Thyroid gland (tissue), 4 donors: ENCODE measurements at regions not wholly inside any gene's neighbourhood (a gene's known extent, or its start where the extent isn't known, plus 50 kb on each side); places are given as distances from the start of the nearest gene placed in this dataset.
"Not testable (repeated sequence)": the region's sequence is repeated elsewhere in the genome, so short reads cannot be mapped to it uniquely, and the experiment has no call there.

Source experiments
- DNase-seq, 2 donors: peaks; one replicate each; pipeline ENCODE4 v3.0.0-alpha.2; 2019
- H3K27ac ChIP-seq, 3 donors: fragments of 200-600 bp; sonication (generic); 1 replicate in 2 of 3; 2 replicates in 1 of 3; pipeline ENCODE4 v1.5.1; 2016 to 2019; ENCODE audit warnings: mild to moderate bottlenecking in 1 of 3, moderate library complexity in 1 of 3
- H3K27me3 ChIP-seq: fragments of 200-600 bp; sonication (generic); one replicate; pipeline ENCODE4 v1.5.1; 2019
- H3K36me3 ChIP-seq, 2 donors: fragments of 200-600 bp; sonication (generic); one replicate each; pipeline ENCODE4 v1.5.1; 2016 to 2019
- H3K4me1 ChIP-seq, 2 donors: fragments of 200-600 bp; sonication (generic); one replicate each; pipeline ENCODE4 v1.5.1; 2017 to 2019
- H3K4me3 ChIP-seq, 3 donors: fragments of 200-600 bp; sonication (generic); replicated peaks in 1 of 3; 1 replicate in 2 of 3; 2 replicates in 1 of 3; pipeline ENCODE4 v1.5.1; 2016; ENCODE audit warnings: mild to moderate bottlenecking in 1 of 3
- H3K9me3 ChIP-seq: fragments of 200-600 bp; sonication (generic); one replicate; pipeline ENCODE4 v1.5.1; 2017
- POLR2A ChIP-seq, 2 donors: fragments of 450-650 bp; IDR thresholded peaks; one replicate each; pipeline ENCODE4 v1.6.1; 2017; ENCODE audit warnings: antibody characterized with exemption in 2 of 2, mild to moderate bottlenecking in 2 of 2, moderate library complexity in 1 of 2
- WGBS, 2 donors: methylation state at CpG; one replicate each; pipeline ENCODE4 v1.1.5; 2017; 5-methylcytosine and 5-hydroxymethylcytosine counted together
- intact Hi-C: fragments of 100-400 bp; cut with DNase I; formaldehyde crosslinking; loops from one replicate; pipeline ENCODE4 v1.15.1; 2023
- TF ChIP-seq, protein P1 (sequence below), 6 experiments: fragments of 200-600 bp in 3 of 6; fragments of 450-650 bp in 3 of 6; sonication (generic) in 3 of 6; IDR thresholded peaks; one replicate each; pipeline ENCODE4 v1.5.1; 2016 to 2019; ENCODE audit warnings: antibody characterized with exemption in 6 of 6, mild to moderate bottlenecking in 2 of 6, inconsistent platforms in 1 of 6, moderate library complexity in 1 of 6

DNA sequence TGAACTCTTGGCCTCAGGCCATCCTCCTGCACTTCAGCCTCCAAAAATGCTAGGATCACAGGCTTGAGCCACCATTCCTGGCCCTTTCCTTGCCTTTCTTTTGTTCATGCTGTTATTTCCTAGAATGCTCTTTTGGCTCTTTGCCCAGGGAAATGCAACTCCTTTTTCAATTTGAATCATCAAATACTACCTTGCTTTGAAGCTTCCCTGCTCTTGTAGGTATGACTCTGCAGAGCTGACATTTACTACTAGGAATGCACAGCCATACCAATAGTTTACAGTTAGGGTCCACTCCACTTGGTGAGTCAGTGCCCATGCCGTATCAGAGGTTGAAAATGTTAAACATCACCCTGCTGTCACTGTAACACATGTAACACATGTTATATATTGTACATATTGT lies 107.0 kb upstream of the CRY1 start:
- Histone ChIP-seq H3K36me3 (no peaks in the 10 kb centered on the region), H3K27ac (no peak overlapping the region), H3K27me3 (no peaks in the 10 kb centered on the region), H3K4me3 (no peak overlapping the region), H3K9me3 (no peaks in the 10 kb centered on the region), H3K4me1 (no peaks in the 10 kb centered on the region)
- no peak for DNase-seq
- intact Hi-C loops: no loop called here
- 62 to 80% methylated on average over 1 of the region's 1 CpG for WGBS, 2 donors
- TF ChIP-seq POLR2A (IDR thresholded peaks at IDR 0.05): no peak
- TF ChIP-seq, protein P1, sequence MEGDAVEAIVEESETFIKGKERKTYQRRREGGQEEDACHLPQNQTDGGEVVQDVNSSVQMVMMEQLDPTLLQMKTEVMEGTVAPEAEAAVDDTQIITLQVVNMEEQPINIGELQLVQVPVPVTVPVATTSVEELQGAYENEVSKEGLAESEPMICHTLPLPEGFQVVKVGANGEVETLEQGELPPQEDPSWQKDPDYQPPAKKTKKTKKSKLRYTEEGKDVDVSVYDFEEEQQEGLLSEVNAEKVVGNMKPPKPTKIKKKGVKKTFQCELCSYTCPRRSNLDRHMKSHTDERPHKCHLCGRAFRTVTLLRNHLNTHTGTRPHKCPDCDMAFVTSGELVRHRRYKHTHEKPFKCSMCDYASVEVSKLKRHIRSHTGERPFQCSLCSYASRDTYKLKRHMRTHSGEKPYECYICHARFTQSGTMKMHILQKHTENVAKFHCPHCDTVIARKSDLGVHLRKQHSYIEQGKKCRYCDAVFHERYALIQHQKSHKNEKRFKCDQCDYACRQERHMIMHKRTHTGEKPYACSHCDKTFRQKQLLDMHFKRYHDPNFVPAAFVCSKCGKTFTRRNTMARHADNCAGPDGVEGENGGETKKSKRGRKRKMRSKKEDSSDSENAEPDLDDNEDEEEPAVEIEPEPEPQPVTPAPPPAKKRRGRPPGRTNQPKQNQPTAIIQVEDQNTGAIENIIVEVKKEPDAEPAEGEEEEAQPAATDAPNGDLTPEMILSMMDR (IDR thresholded peaks at IDR 0.05): no peak

DNA sequence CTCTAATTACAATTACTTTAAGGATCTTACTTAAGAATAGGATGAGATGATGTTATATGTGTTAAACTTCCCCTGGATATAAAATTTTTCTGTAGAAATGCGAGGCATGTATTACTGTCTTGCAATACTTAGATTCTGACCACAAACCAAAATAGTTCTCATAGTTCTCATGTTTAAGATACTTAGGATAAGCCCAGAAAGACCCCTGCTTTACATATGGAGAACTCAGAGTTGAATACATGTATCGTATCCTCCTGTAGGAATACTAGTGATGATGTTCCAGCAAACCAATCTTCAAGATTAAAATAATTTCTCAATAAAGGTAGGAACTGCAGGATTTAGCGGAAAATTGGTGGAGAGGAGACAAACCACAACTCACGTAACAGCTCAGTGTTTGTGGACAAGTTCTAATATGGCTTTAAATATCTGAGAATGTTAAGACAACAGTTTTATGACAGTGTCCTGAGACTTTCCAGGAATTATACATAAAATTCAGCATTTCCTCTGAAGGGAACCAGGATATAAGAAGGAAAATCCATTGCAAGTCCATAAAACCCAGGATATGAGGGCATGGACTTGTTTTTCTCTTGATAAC lies 114.7 kb upstream of the CRY1 start:
- no peaks in the 10 kb centered on the region for H3K27me3 ChIP-seq
- intact Hi-C loops: no loop called here
- H3K27ac ChIP-seq: no peak overlapping the region
- no peak for TF ChIP-seq POLR2A (IDR thresholded peaks at IDR 0.05)
- TF ChIP-seq, protein P1 (IDR thresholded peaks at IDR 0.05): no peak
- no peak overlapping the region for H3K4me3 ChIP-seq
- DNase-seq: no peak
- no peaks in the 10 kb centered on the region for H3K36me3 ChIP-seq
- no peaks in the 10 kb centered on the region for H3K4me1 ChIP-seq
- H3K9me3 ChIP-seq: no peaks in the 10 kb centered on the region
- WGBS, 2 donors: 88 to 92% methylated on average over 4 of the region's 4 CpGs

DNA sequence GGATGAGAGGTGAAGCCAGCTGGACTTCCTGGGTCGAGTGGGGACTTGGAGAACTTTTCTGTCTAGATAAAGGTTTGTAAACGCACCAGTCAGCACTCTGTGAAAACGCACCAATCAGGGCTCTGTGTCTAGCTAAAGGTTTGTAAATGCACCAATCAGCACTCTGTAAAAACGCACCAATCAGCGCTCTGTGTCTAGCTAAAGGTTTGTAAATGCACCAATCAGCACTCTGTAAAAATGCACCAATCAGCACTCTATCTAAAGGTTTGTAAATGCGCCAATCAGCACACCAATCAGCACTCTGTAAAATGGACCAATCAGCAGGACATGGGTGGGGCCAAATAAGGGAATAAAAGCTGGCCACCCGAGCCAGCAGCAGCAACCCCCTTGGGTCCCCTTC lies 116.4 kb upstream of the CRY1 start:
- H3K4me1 ChIP-seq, DNase-seq, intact Hi-C loops, H3K9me3 ChIP-seq, H3K27ac ChIP-seq, H3K4me3 ChIP-seq, H3K36me3 ChIP-seq, H3K27me3 ChIP-seq: not testable (repeated sequence)
- WGBS, 2 donors: 88 to 90% methylated on average over 7 of the region's 7 CpGs

DNA sequence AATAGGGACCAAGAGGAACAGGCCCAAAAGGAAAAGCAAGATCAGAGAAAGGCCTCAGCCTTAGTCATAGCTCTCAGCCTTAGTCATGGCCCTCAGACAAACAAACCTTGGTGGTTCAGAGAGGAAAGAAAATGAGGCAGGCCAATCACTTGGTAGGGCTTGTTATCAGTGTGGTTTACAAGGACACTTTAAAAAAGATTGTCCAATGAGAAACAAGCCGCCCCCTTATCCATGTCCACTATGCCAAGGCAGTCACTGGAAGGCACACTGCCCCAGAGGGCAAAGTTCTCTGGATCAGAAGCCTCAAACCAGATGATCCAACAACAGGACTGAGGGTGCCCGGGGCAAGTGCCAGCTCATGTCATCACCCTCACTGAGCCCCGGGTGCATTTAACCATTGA lies 121.0 kb upstream of the CRY1 start:
- WGBS, 2 donors: 64 to 68% methylated on average over 3 of the region's 3 CpGs
- H3K4me1 ChIP-seq, H3K4me3 ChIP-seq, H3K27ac ChIP-seq, H3K36me3 ChIP-seq, H3K9me3 ChIP-seq, intact Hi-C loops, H3K27me3 ChIP-seq, DNase-seq: not testable (repeated sequence)

DNA sequence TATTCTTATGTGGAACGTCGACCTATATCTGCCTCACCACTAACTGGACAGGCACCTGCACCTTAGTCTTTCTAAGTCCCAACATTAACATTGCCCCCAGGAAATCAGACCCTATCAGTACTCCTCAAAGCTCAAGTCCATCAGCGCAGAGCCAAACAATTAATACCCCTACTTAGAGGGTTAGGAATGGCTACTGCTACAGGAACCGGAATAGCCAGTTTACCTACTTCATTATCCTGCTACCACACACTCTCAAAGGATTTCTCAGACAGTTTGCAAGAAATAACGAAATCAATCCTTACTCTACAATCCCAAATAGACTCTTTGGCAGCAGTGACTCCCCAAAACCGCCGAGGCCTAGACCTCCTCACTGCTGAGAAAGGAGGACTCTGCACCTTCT lies 123.1 kb upstream of the CRY1 start:
- H3K9me3 ChIP-seq, H3K4me3 ChIP-seq, H3K4me1 ChIP-seq, intact Hi-C loops, H3K27me3 ChIP-seq, DNase-seq, H3K27ac ChIP-seq, H3K36me3 ChIP-seq: not testable (repeated sequence)
- WGBS, 2 donors: 65 to 74% methylated on average over 7 of the region's 7 CpGs

DNA sequence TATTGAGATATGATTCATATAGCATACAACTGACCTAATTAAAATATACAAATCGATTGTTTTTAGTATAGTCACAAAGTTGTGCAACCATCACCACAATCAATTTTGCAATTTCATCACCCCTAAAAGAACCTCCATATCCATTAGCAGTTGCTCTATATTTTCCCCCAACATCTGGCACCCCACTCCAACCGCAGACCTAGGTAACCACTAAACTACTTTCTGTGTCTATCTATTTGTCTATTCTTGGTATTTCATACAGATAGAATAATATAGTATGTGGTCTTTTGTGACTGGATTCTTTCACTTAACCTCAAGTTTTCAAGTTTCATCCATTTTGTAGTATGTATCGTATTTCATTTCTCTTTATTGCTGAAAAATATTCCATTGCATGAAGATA lies 126.0 kb upstream of the CRY1 start:
- H3K4me1 ChIP-seq: no peaks in the 10 kb centered on the region
- intact Hi-C loops: no loop called here
- no peak overlapping the region for H3K4me3 ChIP-seq
- no peaks in the 10 kb centered on the region for H3K9me3 ChIP-seq
- DNase-seq: no peak
- TF ChIP-seq POLR2A (IDR thresholded peaks at IDR 0.05): no peak
- TF ChIP-seq, protein P1 (IDR thresholded peaks at IDR 0.05): no peak
- 92 to 93% methylated on average over 3 of the region's 3 CpGs for WGBS, 2 donors
- H3K36me3 ChIP-seq: no peaks in the 10 kb centered on the region
- no peaks in the 10 kb centered on the region for H3K27me3 ChIP-seq
- no peak overlapping the region for H3K27ac ChIP-seq

DNA sequence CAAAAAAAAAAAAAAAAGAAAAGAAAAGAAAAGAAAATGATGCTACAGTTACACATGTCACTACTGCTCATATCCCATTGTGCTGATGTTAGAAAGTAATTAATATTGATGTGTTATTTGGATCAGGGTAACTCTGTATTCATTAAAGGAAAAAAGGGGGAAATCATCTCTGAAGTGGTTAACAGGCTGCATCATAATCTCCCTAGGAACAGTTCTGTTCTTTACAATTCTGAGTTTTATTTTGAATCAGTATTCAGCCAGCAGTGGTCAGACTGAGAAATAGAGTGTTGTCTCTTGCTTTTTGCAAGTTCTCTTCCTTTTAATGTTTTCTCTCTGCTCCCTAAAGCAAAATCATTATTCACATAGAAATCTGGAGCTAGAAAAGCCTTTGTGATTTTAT lies 128.6 kb upstream of the CRY1 start:
- H3K9me3 ChIP-seq: no peaks in the 10 kb centered on the region
- no peak for DNase-seq
- no peak overlapping the region for H3K4me3 ChIP-seq
- no peaks in the 10 kb centered on the region for H3K36me3 ChIP-seq
- no peaks in the 10 kb centered on the region for H3K27me3 ChIP-seq
- intact Hi-C loops: no loop called here
- TF ChIP-seq, protein P1 (IDR thresholded peaks at IDR 0.05): no peak
- TF ChIP-seq POLR2A (IDR thresholded peaks at IDR 0.05): no peak
- H3K4me1 ChIP-seq: no peaks in the 10 kb centered on the region
- H3K27ac ChIP-seq: no peak overlapping the region
